Trophoblast cell (in vitro differentiated cells and primary cell): ENCODE measurements at regions not wholly inside any gene's neighbourhood (a gene's known extent, or its start where the extent isn't known, plus 50 kb on each side); places are given as distances from the start of the nearest gene placed in this dataset.

Source experiments
- DNase-seq, 2 donors: peaks; one replicate each; pipeline ENCODE4 v3.0.0-alpha.2; 2016
- H2AFZ ChIP-seq: 2 replicates; pipeline ENCODE4 v1.6.1; 2013; ENCODE audit warnings: low read length, moderate library complexity, mild to moderate bottlenecking; ENCODE audit not compliant: insufficient read depth, poor library complexity
- H2AK5ac ChIP-seq: 2 replicates; pipeline ENCODE4 v1.6.1; 2013; ENCODE audit warnings: mild to moderate bottlenecking, low read length
- H2BK120ac ChIP-seq: 2 replicates; pipeline ENCODE4 v1.6.1; 2013; ENCODE audit warnings: low read length, mild to moderate bottlenecking, moderate library complexity; ENCODE audit not compliant: insufficient read depth, poor library complexity
- H2BK12ac ChIP-seq: 2 replicates; pipeline ENCODE4 v1.6.1; 2013; ENCODE audit warnings: mild to moderate bottlenecking, low read length, moderate library complexity
- H2BK5ac ChIP-seq: 2 replicates; pipeline ENCODE4 v1.6.1; 2013; ENCODE audit warnings: low read length, low read depth, moderate library complexity, mild to moderate bottlenecking; ENCODE audit not compliant: poor library complexity
- H3K14ac ChIP-seq: 2 replicates; pipeline ENCODE4 v1.6.1; 2013; ENCODE audit warnings: mild to moderate bottlenecking, low read length
- H3K18ac ChIP-seq: 2 replicates; pipeline ENCODE4 v1.6.1; 2013; ENCODE audit warnings: mild to moderate bottlenecking, low read length
- H3K23ac ChIP-seq: 2 replicates; pipeline ENCODE4 v1.6.1; 2013; ENCODE audit warnings: low read length
- H3K27ac ChIP-seq: 2 replicates; pipeline ENCODE4 v1.5.1; 2013; ENCODE audit warnings: low read depth, mild to moderate bottlenecking, inconsistent platforms, low read length, moderate library complexity
- H3K27me3 ChIP-seq: 2 replicates; pipeline ENCODE4 v1.6.1; 2013; ENCODE audit warnings: inconsistent platforms, mild to moderate bottlenecking, low read length, moderate library complexity; ENCODE audit not compliant: insufficient read depth
- H3K36me3 ChIP-seq, 2 experiments: 1 replicate in 1 of 2; 2 replicates in 1 of 2; pipeline ENCODE4 v1.6.1; 2013; ENCODE audit warnings: low read length in 2 of 2, mild to moderate bottlenecking in 2 of 2, moderate library complexity in 1 of 2; ENCODE audit not compliant: insufficient read depth in 2 of 2, control insufficient read depth in 1 of 2
- H3K4ac ChIP-seq: 2 replicates; pipeline ENCODE4 v1.6.1; 2013; ENCODE audit warnings: low read depth, mild to moderate bottlenecking, low read length, moderate library complexity
- H3K4me1 ChIP-seq, 2 experiments: 1 replicate in 1 of 2; 2 replicates in 1 of 2; pipeline ENCODE4 v1.6.1; 2013; ENCODE audit warnings: low read length in 2 of 2, mild to moderate bottlenecking in 2 of 2, moderate library complexity in 1 of 2; ENCODE audit not compliant: insufficient read depth in 2 of 2, control insufficient read depth in 1 of 2
- H3K4me2 ChIP-seq: 2 replicates; pipeline ENCODE4 v1.6.1; 2013; ENCODE audit warnings: inconsistent platforms, mild to moderate bottlenecking, low read length, moderate library complexity
- H3K4me3 ChIP-seq: 2 replicates; pipeline ENCODE4 v1.5.1; 2013; ENCODE audit warnings: mild to moderate bottlenecking, low read depth, low read length, inconsistent platforms
- H3K79me1 ChIP-seq: one replicate; pipeline ENCODE4 v1.6.1; 2013; ENCODE audit warnings: low read length
- H3K79me2 ChIP-seq: 2 replicates; pipeline ENCODE4 v1.6.1; 2013; ENCODE audit warnings: low read length, mild to moderate bottlenecking; ENCODE audit not compliant: control insufficient read depth, insufficient read depth, poor library complexity
- H3K9ac ChIP-seq: 2 replicates; pipeline ENCODE4 v1.6.1; 2013; ENCODE audit warnings: mild to moderate bottlenecking, low read length
- H3K9me3 ChIP-seq: 2 replicates; pipeline ENCODE4 v1.6.1; 2013; ENCODE audit warnings: low read depth, mild to moderate bottlenecking, control low read depth, inconsistent platforms, low read length; ENCODE audit not compliant: insufficient read depth
- H4K12ac ChIP-seq: 2 replicates; pipeline ENCODE4 v1.6.1; 2013; ENCODE audit warnings: low read depth, mild to moderate bottlenecking, low read length, moderate library complexity
- H4K8ac ChIP-seq: 2 replicates; pipeline ENCODE4 v1.6.1; 2013; ENCODE audit warnings: low read depth, mild to moderate bottlenecking, low read length, moderate library complexity
- H4K91ac ChIP-seq: one replicate; pipeline ENCODE4 v1.6.1; 2013; ENCODE audit warnings: low read depth, mild to moderate bottlenecking, low read length, moderate library complexity
- WGBS: extraction: QIAGEN DNeasy Blood & Tissue Kit; methylation state at CpG from one replicate; pipeline ENCODE4 v1.1.7; 2013; ENCODE audit warnings: missing lambda C conversion rate; ENCODE audit not compliant: insufficient read length, insufficient coverage; ENCODE audit errors: extremely low coverage; 5-methylcytosine and 5-hydroxymethylcytosine counted together

GRCh38 chr1:36536727-36537126 lies 54.0 kb upstream of the CSF3R start:
- no peak for DNase-seq
- WGBS = no CpG with 5 or more reads among the region's 1 CpG

DNA sequence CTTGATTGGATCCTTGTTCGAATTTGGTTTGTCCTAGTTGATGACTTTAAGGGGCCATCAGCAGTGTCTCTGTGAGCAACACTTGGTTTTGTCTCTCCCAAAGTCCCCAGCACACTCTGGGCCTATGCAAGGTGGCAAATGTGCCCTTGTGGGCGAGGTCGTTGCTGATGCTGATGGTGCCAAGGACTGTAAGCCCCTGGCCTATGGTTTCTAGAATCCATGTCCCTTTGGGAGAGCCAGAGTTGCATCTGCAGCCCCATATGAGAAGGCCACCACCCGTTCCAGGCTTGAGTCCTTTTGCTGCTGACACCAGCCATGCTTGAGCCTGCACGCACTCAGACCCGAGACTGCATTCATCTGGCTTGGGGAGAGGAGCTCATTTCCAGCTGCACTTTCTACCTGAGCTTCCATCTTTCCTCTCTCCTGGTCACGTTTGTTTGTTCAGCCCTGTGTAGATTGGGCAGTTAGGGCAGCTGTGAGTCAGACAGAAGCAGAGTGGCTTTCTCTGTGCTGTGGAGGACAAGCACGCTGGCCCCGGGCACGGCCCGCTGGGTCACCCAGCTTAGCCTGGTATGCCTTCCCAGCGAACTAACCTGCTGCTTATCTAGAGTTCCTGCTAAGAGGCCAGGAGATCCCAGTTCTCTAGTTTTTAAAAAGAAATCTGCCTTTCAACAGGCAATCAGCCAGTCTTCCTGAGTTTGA lies 52.1 kb upstream of the CSF3R start:
- H3K9me3 ChIP-seq = no peaks in the 10 kb centered on the region
- H3K4me1 ChIP-seq = no peaks in the 10 kb centered on the region
- H3K27me3 ChIP-seq = no peaks in the 10 kb centered on the region
- H2BK120ac ChIP-seq = no peak overlapping the region
- no peak overlapping the region for H3K27ac ChIP-seq
- no peaks in the 10 kb centered on the region for H3K79me1 ChIP-seq
- no peak overlapping the region for H2BK5ac ChIP-seq
- H2BK12ac ChIP-seq = no peak overlapping the region
- no peak overlapping the region for H3K4me3 ChIP-seq
- no peaks in the 10 kb centered on the region for H3K36me3 ChIP-seq
- H2AFZ ChIP-seq = no peak overlapping the region
- H3K14ac ChIP-seq = no peak overlapping the region
- no peak overlapping the region for H3K4me2 ChIP-seq
- no peaks in the 10 kb centered on the region for H3K79me2 ChIP-seq
- H3K9ac ChIP-seq = no peak overlapping the region
- DNase-seq = no peak
- H4K91ac ChIP-seq = no peak overlapping the region
- no peak overlapping the region for H3K18ac ChIP-seq
- no peak overlapping the region for H3K4ac ChIP-seq
- H4K8ac ChIP-seq = no peak overlapping the region
- no peak overlapping the region for H3K23ac ChIP-seq
- no peak overlapping the region for H4K12ac ChIP-seq
- no peak overlapping the region for H2AK5ac ChIP-seq
- WGBS = no CpG with 5 or more reads among the region's 12 CpGs

More at GRCh38 chr1:36536727-36537126, 54.0 kb upstream of the CSF3R start:
- Histone ChIP-seq H3K14ac (no peak overlapping the region), H2BK12ac (no peak overlapping the region), H3K27me3 (no peaks in the 10 kb centered on the region), H3K9me3 (peaks cover 2% of the 10 kb centered on the region), H3K4me3 (no peak overlapping the region), H3K4me1 (no peaks in the 10 kb centered on the region), H3K9ac (no peak overlapping the region), H2BK120ac (no peak overlapping the region), H3K23ac (no peak overlapping the region), H3K27ac (no peak overlapping the region), H3K4me2 (no peak overlapping the region), H2BK5ac (no peak overlapping the region), H2AFZ (no peak overlapping the region), H3K36me3 (no peaks in the 10 kb centered on the region), H3K79me2 (no peaks in the 10 kb centered on the region), H3K18ac (no peak overlapping the region), H2AK5ac (no peak overlapping the region), H3K4ac (no peak overlapping the region), H4K12ac (no peak overlapping the region), H3K79me1 (no peaks in the 10 kb centered on the region), H4K8ac (no peak overlapping the region), H4K91ac (no peak overlapping the region)

DNA sequence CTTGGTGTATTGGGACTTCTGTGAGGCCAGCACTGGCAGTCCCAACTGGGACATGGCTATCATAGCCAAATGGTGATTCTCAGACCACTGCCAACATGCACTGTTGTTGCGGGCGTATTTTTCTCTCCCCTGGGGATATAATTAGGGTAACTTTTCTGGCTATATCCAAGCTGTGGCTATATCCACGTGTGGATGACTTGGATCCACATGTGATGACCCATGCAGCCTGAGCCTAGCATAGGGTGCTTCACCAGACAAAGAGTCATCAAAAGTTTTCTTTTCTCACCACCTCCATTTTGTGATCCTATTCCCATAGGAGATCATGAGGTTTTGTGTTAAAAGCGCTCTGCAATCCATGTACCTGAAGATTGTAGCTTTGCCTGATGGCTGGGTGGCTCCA lies 51.2 kb upstream of the CSF3R start:
- H4K12ac ChIP-seq = no peak overlapping the region
- WGBS = no CpG with 5 or more reads among the region's 4 CpGs

GRCh38 chr1:36532810-36533401 lies 50.2 kb upstream of the CSF3R start:
- Histone ChIP-seq H2BK120ac (no peak overlapping the region), H3K79me2 (no peaks in the 10 kb centered on the region), H3K4ac (no peak overlapping the region), H3K18ac (no peak overlapping the region), H3K27me3 (no peaks in the 10 kb centered on the region), H3K79me1 (no peaks in the 10 kb centered on the region), H3K9me3 (no peaks in the 10 kb centered on the region), H3K9ac (no peak overlapping the region), H2BK12ac (no peak overlapping the region), H4K8ac (no peak overlapping the region), H3K23ac (no peak overlapping the region), H3K36me3 (no peaks in the 10 kb centered on the region), H3K27ac (no peak overlapping the region), H3K4me2 (no peak overlapping the region), H3K14ac (no peak overlapping the region), H2AK5ac (no peak overlapping the region), H2AFZ (no peak overlapping the region), H4K12ac (no peak overlapping the region), H4K91ac (no peak overlapping the region), H3K4me1 (no peaks in the 10 kb centered on the region), H3K4me3 (no peak overlapping the region), H2BK5ac (no peak overlapping the region)
- WGBS = no CpG with 5 or more reads among the region's 3 CpGs
- no peak for DNase-seq

More for the DNA sequence above, 51.2 kb upstream of the CSF3R start:
- Histone ChIP-seq H2AK5ac (no peak overlapping the region), H2BK5ac (no peak overlapping the region), H3K27ac (no peak overlapping the region), H3K27me3 (no peaks in the 10 kb centered on the region), H3K9ac (no peak overlapping the region), H3K4me2 (no peak overlapping the region), H3K9me3 (no peaks in the 10 kb centered on the region), H3K36me3 (no peaks in the 10 kb centered on the region), H2BK120ac (no peak overlapping the region), H3K14ac (no peak overlapping the region), H2BK12ac (no peak overlapping the region), H3K79me2 (no peaks in the 10 kb centered on the region), H4K91ac (no peak overlapping the region), H3K4me1 (no peaks in the 10 kb centered on the region), H3K18ac (no peak overlapping the region), H4K8ac (no peak overlapping the region), H3K4ac (no peak overlapping the region), H3K23ac (no peak overlapping the region), H2AFZ (no peak overlapping the region), H3K4me3 (no peak overlapping the region), H3K79me1 (no peaks in the 10 kb centered on the region)
- DNase-seq = no peak
